Activated naive CD4-positive, alpha-beta T cell treated with anti-CD3 and anti-CD28 coated beads, Interleukin-2, amount 10 ng/mL, durations not matched to agents 7 days and 5 days (primary cell): ENCODE measurements at regions not wholly inside any gene's neighbourhood (a gene's known extent, or its start where the extent isn't known, plus 50 kb on each side); places are given as distances from the start of the nearest gene placed in this dataset.
"Not testable (repeated sequence)": the region's sequence is repeated elsewhere in the genome, so short reads cannot be mapped to it uniquely, and the experiment has no call there.

Experiments
- CTCF ChIA-PET: fragments of 350-600 bp; sonication (Branson Sonifier 250); formaldehyde crosslinking; loops from one replicate; lab custom pipeline; 2021; ENCODE audit warnings: antibody characterized with exemption; lab: Charles Lee
- DNase-seq: peaks from one replicate; pipeline ENCODE4 v3.0.0-alpha.2; 2020
- H3K27ac Mint-ChIP-seq: one replicate; pipeline ENCODE4 v1.8.0; 2021; ENCODE audit warnings: mild to moderate bottlenecking, moderate library complexity, mixed read lengths
- H3K27me3 Mint-ChIP-seq: one replicate; pipeline ENCODE4 v1.8.0; 2021; ENCODE audit warnings: mild to moderate bottlenecking, mixed read lengths
- H3K36me3 Mint-ChIP-seq: one replicate; pipeline ENCODE4 v1.8.0; 2021; ENCODE audit warnings: mixed read lengths
- H3K4me1 Mint-ChIP-seq: one replicate; pipeline ENCODE4 v1.8.0; 2021; ENCODE audit warnings: mixed read lengths
- H3K4me3 Mint-ChIP-seq: one replicate; pipeline ENCODE4 v1.8.0; 2021; ENCODE audit warnings: mild to moderate bottlenecking, moderate library complexity, mixed read lengths
- H3K9me3 Mint-ChIP-seq: one replicate; pipeline ENCODE4 v1.8.0; 2021; ENCODE audit warnings: mixed read lengths

DNA sequence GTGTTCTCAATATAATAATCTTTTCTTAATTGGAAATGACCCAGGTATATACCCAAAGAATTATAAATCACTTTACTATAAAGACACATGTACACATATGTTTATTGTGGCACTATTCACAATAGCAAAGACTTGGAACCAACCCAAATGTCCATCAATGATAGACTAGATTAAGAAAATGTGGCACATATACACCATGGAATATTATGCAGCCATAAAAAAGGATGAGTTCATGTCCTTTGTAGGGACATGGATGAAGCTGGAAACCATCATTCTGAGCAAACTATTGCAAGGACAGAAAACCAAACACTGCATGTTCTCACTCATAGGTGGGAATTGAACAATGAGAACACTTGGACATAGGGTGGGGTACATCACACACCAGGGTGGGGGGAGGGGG lies 56.8 kb downstream of the SCGB2B2 start:
- not testable (repeated sequence) for H3K4me1 Mint-ChIP-seq, H3K4me3 Mint-ChIP-seq, H3K27me3 Mint-ChIP-seq, H3K27ac Mint-ChIP-seq, H3K36me3 Mint-ChIP-seq, DNase-seq
- CTCF ChIA-PET, result interaction anchor here (1.0 kb wide), 1 partner anchor 20 kb away, joined by 4 read pairs; no protein-coding TSS in a partner anchor
- peaks cover 19% of the 10 kb centered on the region for H3K9me3 Mint-ChIP-seq

DNA sequence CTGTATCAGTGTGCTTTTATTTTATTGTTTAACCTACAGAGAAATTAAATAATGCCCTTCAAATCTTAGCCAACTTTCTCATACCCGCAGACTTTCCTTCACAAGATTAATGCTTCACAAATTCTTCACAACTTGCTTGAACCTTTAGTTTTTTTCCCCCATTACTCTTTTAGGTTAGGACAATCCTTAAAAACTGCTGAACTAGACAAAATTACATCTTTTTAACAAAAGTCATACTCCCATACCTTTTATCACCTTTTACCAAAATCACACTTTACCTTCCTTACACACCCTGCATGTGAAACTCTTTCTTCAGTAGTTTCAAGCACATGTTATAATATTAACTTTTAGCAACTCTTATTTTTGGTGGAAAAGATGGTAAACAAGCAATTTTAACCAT lies 58.5 kb downstream of the SCGB2B2 start:
- H3K4me3 Mint-ChIP-seq, result no peak overlapping the region
- H3K9me3 Mint-ChIP-seq, result peaks cover 28% of the 10 kb centered on the region
- H3K36me3 Mint-ChIP-seq, result peaks cover 2% of the 10 kb centered on the region
- DNase-seq, result no peak
- no peaks in the 10 kb centered on the region for H3K27me3 Mint-ChIP-seq
- H3K27ac Mint-ChIP-seq, result no peak overlapping the region
- CTCF ChIA-PET, result no interaction called here
- H3K4me1 Mint-ChIP-seq, result no peaks in the 10 kb centered on the region

- DNase-seq, CTCF ChIA-PET, H3K36me3 Mint-ChIP-seq: not testable (repeated sequence)
Measured at GRCh38 chr19:34617996-34618395, 59.0 kb downstream of the SCGB2B2 start.

DNA sequence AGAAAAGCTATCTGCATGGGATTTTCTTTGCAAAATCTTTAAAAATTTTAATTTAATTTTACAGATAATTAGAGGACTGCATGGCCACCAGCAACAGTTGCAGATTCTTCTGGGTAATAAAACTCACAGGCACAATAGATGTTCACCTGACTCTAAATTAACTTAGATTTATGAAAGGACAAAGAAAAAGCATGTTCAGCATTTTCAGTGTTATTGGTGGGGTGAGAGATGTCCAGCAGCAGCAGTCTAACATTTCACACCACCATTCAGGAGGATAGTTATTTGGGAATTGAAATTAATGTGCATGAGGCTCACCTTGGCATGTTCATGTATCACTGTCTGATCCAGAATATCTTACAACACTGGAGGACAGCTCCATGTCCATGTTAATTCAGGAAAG lies 74.0 kb downstream of the SCGB2B2 start:
- H3K27ac Mint-ChIP-seq, result no peak overlapping the region
- no peaks in the 10 kb centered on the region for H3K27me3 Mint-ChIP-seq
- H3K4me3 Mint-ChIP-seq, result no peak overlapping the region
- H3K9me3 Mint-ChIP-seq, result peaks cover 8% of the 10 kb centered on the region
- H3K36me3 Mint-ChIP-seq, result no peaks in the 10 kb centered on the region
- CTCF ChIA-PET, result no interaction called here
- no peak for DNase-seq
- no peaks in the 10 kb centered on the region for H3K4me1 Mint-ChIP-seq

More at GRCh38 chr19:34617996-34618395, 59.0 kb downstream of the SCGB2B2 start:
- peaks cover 32% of the 10 kb centered on the region for H3K9me3 Mint-ChIP-seq
- not testable (repeated sequence) for H3K4me3 Mint-ChIP-seq, H3K4me1 Mint-ChIP-seq, H3K27ac Mint-ChIP-seq, H3K27me3 Mint-ChIP-seq

- CTCF ChIA-PET, result no interaction called here
- H3K27me3 Mint-ChIP-seq, result no peaks in the 10 kb centered on the region
- H3K27ac Mint-ChIP-seq, result no peak overlapping the region
- no peak overlapping the region for H3K4me3 Mint-ChIP-seq
- peaks cover 8% of the 10 kb centered on the region for H3K9me3 Mint-ChIP-seq
- H3K36me3 Mint-ChIP-seq, result no peaks in the 10 kb centered on the region
- no peak for DNase-seq
- no peaks in the 10 kb centered on the region for H3K4me1 Mint-ChIP-seq
Measured at GRCh38 chr19:34601071-34601470, 75.9 kb downstream of the SCGB2B2 start.

- H3K9me3 Mint-ChIP-seq, result peaks cover 8% of the 10 kb centered on the region
- no peaks in the 10 kb centered on the region for H3K36me3 Mint-ChIP-seq
- no peak overlapping the region for H3K4me3 Mint-ChIP-seq
- no peaks in the 10 kb centered on the region for H3K4me1 Mint-ChIP-seq
- DNase-seq, result no peak
- H3K27ac Mint-ChIP-seq, result no peak overlapping the region
- no peaks in the 10 kb centered on the region for H3K27me3 Mint-ChIP-seq
- CTCF ChIA-PET, result no interaction called here
Measured at GRCh38 chr19:34600366-34600765, 76.6 kb downstream of the SCGB2B2 start.

DNA sequence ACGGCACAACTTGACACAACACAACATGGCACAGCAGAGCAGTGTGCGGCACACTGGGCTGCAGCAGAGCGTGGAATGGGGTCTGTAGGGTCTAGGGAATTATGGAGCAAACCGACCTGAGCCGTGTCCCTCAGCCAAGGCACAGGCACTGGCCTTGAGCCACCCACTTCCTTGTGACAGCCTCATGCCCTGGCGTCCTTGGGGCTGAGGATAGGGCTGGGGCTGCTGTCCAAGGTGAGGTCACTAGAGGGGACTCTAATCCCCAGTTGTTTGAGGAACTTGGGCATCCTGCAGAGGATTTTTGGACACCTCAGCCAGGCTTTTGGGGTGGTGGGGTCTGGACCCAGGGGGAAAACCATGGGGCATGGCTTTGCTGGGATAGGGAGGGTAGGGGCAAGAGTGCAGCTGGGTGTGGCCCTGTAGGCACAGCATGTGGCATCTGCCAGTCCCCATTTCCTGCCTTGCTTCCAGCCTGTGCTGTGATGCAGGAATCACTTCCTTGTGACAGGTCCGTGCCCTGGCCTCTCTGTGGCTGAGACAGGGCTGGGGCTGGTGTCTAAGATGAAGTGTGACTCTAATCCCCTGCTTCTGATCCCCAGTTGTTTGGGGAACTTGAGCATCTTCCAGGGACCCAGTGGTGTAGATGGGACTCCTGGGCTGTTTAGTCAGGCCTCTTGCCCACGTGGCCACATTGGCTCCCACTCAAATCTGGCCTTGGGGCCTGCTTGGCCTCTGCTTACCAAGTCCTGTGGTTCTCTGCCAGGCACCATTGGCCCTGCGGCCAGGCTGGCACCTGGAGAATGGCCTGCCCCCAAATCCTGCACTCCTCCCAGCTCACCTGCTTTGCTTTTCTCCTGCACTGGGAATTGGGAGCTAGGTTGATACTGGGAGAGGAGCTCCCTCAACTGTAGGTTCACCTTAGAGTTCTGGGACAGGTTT lies 78.5 kb downstream of the SCGB2B2 start:
- Mint-ChIP-seq H3K27me3 (no peaks in the 10 kb centered on the region), H3K9me3 (peaks cover 8% of the 10 kb centered on the region), H3K4me1 (no peaks in the 10 kb centered on the region), H3K36me3 (no peaks in the 10 kb centered on the region), H3K4me3 (no peak overlapping the region), H3K27ac (no peak overlapping the region)
- no peak for DNase-seq
- CTCF ChIA-PET, result no interaction called here

- Mint-ChIP-seq H3K4me1 (no peaks in the 10 kb centered on the region), H3K4me3 (no peak overlapping the region), H3K9me3 (peaks cover 8% of the 10 kb centered on the region), H3K27ac (no peak overlapping the region), H3K36me3 (no peaks in the 10 kb centered on the region), H3K27me3 (no peaks in the 10 kb centered on the region)
- CTCF ChIA-PET, result no interaction called here
- no peak for DNase-seq
Measured at GRCh38 chr19:34597596-34597995, 79.4 kb downstream of the SCGB2B2 start.

DNA sequence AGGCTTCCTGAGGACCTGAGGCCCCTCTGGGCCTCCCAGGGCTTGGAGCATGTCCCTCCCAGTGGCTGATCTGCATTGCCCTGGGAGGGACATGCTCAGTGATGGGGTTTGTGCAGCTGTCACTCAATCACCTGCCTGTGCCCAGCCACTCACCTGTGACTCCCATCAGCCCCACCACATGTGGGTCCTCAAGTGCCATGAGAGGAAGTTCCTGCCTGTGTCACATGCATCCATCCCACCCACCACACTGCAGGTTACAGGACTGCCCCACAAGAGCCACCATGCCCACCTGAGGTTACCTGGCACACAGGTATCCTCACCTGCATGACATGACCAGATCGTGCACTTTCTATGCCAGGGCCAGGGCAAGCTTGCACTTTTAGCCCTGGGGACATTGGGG lies 80.0 kb downstream of the SCGB2B2 start:
- Mint-ChIP-seq H3K4me3 (no peak overlapping the region), H3K9me3 (peaks cover 11% of the 10 kb centered on the region), H3K27ac (no peak overlapping the region), H3K36me3 (no peaks in the 10 kb centered on the region), H3K4me1 (no peaks in the 10 kb centered on the region), H3K27me3 (no peaks in the 10 kb centered on the region)
- CTCF ChIA-PET, result no interaction called here
- DNase-seq, result no peak

DNA sequence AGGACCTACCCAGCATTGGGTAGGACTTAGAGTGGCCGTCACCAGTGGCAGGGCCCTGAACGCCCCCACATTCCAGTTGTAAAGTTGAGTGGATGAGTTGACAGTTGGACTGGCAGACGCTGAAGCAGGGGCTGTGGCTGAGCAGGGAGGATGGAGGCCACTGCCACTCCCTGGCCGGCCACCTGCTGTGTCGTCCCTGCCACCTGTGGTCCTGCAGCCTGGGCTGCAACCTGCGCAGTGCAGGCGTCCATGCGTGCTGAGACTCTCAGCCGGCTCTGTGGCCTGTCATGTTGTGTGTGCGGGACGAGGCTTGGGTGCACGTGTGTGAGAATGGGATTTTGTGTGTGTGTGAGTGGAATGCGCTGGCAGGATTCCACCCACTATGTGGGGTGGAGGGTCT lies 80.8 kb downstream of the SCGB2B2 start:
- CTCF ChIA-PET, result no interaction called here
- no peak overlapping the region for H3K27ac Mint-ChIP-seq
- DNase-seq, result no peak

DNA sequence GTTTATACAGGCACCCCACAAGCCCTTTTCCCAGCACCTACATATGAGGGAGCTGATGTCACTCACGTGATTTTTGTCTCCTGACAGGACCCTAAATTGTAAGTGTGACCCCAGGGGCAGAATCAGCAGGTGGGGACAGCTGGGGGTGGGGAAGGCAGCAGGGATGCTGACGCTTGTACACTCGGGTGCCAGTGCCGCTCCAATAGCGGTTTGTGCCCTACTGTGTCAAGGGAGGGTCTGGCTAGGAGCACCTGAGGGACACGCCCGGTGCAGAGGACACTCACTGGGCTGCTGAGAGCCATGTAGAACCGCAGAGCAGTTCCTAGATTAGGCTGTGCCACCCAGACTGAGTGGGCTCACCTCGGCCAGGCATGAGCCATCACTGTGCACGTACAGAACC lies 81.3 kb downstream of the SCGB2B2 start:
- Mint-ChIP-seq H3K4me1 (no peaks in the 10 kb centered on the region), H3K36me3 (no peaks in the 10 kb centered on the region), H3K4me3 (no peak overlapping the region), H3K27me3 (no peaks in the 10 kb centered on the region), H3K9me3 (peaks cover 17% of the 10 kb centered on the region), H3K27ac (no peak overlapping the region)
- CTCF ChIA-PET, result no interaction called here
- no peak for DNase-seq

More for the DNA sequence above, 80.8 kb downstream of the SCGB2B2 start:
- Mint-ChIP-seq H3K36me3 (no peaks in the 10 kb centered on the region), H3K27me3 (no peaks in the 10 kb centered on the region), H3K9me3 (peaks cover 16% of the 10 kb centered on the region), H3K4me1 (no peaks in the 10 kb centered on the region), H3K4me3 (no peak overlapping the region)

- no peaks in the 10 kb centered on the region for H3K27me3 Mint-ChIP-seq
- DNase-seq, result no peak
- H3K27ac Mint-ChIP-seq, result no peak overlapping the region
- no peaks in the 10 kb centered on the region for H3K4me1 Mint-ChIP-seq
- H3K36me3 Mint-ChIP-seq, result no peaks in the 10 kb centered on the region
- H3K9me3 Mint-ChIP-seq, result peaks cover 17% of the 10 kb centered on the region
- H3K4me3 Mint-ChIP-seq, result no peak overlapping the region
- CTCF ChIA-PET, result no interaction called here
Measured at GRCh38 chr19:34590228-34590627, 86.7 kb downstream of the SCGB2B2 start.

GRCh38 chr19:34589730-34590129 lies 87.2 kb downstream of the SCGB2B2 start:
- H3K36me3 Mint-ChIP-seq, result no peaks in the 10 kb centered on the region
- H3K9me3 Mint-ChIP-seq, result peaks cover 18% of the 10 kb centered on the region

DNA sequence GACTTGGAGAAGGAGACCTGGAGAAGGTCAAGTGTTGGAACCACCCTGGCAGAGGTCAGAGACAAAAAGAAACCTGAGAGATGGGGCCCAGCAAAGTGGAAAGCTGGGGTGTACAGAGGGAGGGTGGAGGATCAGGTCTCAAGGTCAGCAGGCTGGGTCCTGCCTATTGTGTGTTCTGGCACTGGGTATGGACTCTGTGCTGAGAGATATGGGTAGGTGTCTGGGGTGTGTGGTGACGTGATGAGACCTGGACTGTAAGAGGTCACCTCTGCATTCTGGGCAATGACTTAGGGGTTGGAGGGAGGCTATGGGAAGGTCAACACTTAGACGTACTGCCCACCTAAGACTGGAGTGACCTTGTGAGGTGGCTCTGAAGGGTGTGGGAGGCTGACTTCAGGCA lies 88.1 kb downstream of the SCGB2B2 start:
- Mint-ChIP-seq H3K27me3 (no peaks in the 10 kb centered on the region), H3K4me1 (no peaks in the 10 kb centered on the region), H3K36me3 (no peaks in the 10 kb centered on the region), H3K9me3 (peaks cover 21% of the 10 kb centered on the region), H3K27ac (no peak overlapping the region), H3K4me3 (no peak overlapping the region)
- CTCF ChIA-PET, result no interaction called here
- no peak for DNase-seq

More at GRCh38 chr19:34589730-34590129, 87.2 kb downstream of the SCGB2B2 start:
- CTCF ChIA-PET, result no interaction called here
- no peaks in the 10 kb centered on the region for H3K4me1 Mint-ChIP-seq
- no peaks in the 10 kb centered on the region for H3K27me3 Mint-ChIP-seq
- no peak overlapping the region for H3K27ac Mint-ChIP-seq
- H3K4me3 Mint-ChIP-seq, result no peak overlapping the region
- DNase-seq, result no peak

GRCh38 chr19:34588249-34588648 lies 88.7 kb downstream of the SCGB2B2 start:
- no peak overlapping the region for H3K4me3 Mint-ChIP-seq
- CTCF ChIA-PET, result no interaction called here
- no peaks in the 10 kb centered on the region for H3K27me3 Mint-ChIP-seq
- no peak for DNase-seq
- peaks cover 23% of the 10 kb centered on the region for H3K9me3 Mint-ChIP-seq
- H3K36me3 Mint-ChIP-seq, result no peaks in the 10 kb centered on the region
- no peaks in the 10 kb centered on the region for H3K4me1 Mint-ChIP-seq
- H3K27ac Mint-ChIP-seq, result no peak overlapping the region
